Fibroblast of lung (primary cell): ENCODE measurements at regions not wholly inside any gene's neighbourhood (a gene's known extent, or its start where the extent isn't known, plus 50 kb on each side); places are given as distances from the start of the nearest gene placed in this dataset.

ENCODE experiments used
- CTCF ChIP-seq, 2 donors: IDR thresholded peaks in 1 of 2; conservative IDR thresholded peaks in 1 of 2; 1 replicate in 1 of 2; 2 replicates in 1 of 2; pipeline ENCODE4 v1.5.1; 2011 to 2012; ENCODE audit warnings: low read length in 2 of 2, control low read depth in 1 of 2, inconsistent platforms in 1 of 2, low read depth in 1 of 2, mild to moderate bottlenecking in 1 of 2
- EZH2 ChIP-seq: IDR thresholded peaks from 2 replicates; pipeline ENCODE4 v1.5.1; 2012; ENCODE audit warnings: low read length, control low read depth, mild to moderate bottlenecking; ENCODE audit errors: missing control alignments

DNA sequence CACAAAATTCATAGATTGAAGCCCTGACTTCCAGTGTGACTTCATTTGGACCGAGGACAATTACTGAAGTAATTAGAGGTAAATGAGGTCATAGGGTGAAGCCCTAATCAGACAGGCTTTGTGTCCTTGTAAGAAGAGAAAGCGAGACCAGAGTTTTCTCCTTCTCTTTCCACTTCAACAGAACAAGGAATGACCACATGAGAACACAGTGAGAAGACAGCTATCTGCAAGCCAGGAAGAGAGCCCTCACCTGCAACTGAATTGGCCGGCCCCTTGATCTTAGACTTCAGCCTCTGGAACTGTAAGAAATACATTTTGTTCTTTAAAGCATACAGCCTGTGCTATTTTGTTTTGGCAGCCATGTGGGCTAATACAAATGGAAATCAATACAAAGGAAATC, 67.1 kb upstream of the PRKG2 start:
- no peak for TF ChIP-seq CTCF (conservative IDR thresholded peaks at IDR 0.05 in 1 of 2, IDR thresholded peaks at IDR 0.05 in 1 of 2; ENCODE audit: low read depth in 1 of 2, low read length in 2 of 2)
- no peak for TF ChIP-seq EZH2
